Breast epithelium (tissue), 3 donors: ENCODE measurements at regions not wholly inside any gene's neighbourhood (a gene's known extent, or its start where the extent isn't known, plus 50 kb on each side); places are given as distances from the start of the nearest gene placed in this dataset.

Experiments used
- CTCF ChIP-seq, 3 donors: fragments of 450-650 bp; IDR thresholded peaks; one replicate each; pipeline ENCODE4 v1.5.1; 2016 to 2017; ENCODE audit warnings: antibody characterized with exemption in 3 of 3, mild to moderate bottlenecking in 3 of 3, moderate library complexity in 3 of 3
- POLR2AphosphoS5 ChIP-seq, 3 donors: sonication (generic); formaldehyde crosslinking; IDR thresholded peaks; one replicate each; pipeline ENCODE4 v1.6.1; 2017; ENCODE audit warnings: antibody characterized with exemption in 3 of 3

GRCh38 chr15:35680951-35681350 is 135.0 kb upstream of the DPH6 start:
- TF ChIP-seq CTCF (IDR thresholded peaks at IDR 0.05) (no peak), POLR2AphosphoS5 (IDR thresholded peaks at IDR 0.05) (no peak)
